ENCODE measurements at regions not wholly inside any gene's neighbourhood (a gene's known extent, or its start where the extent isn't known, plus 50 kb on each side); places are given as distances from the start of the nearest gene placed in this dataset.

DNA sequence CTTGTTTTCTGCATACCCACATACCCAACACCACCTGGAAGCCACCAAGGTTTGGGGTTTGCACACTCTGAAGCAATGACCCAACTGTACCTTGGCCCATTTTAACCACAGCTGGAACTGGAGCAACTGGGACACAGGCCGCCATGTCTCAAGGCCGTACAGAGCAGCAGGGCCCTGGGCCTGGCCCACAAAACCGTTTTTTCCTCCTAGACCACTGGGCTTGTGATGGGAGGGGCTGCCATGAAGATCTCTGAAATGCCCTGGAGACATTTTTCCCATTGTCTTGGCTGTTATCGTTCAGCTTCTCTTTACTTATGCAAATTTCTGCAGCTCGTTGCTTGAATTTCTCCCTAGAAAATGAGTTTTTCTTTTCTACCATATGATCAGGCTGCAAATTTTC, 96.7 kb upstream of the PLEKHA5 start:
- no peak overlapping the region for H2BK5ac ChIP-seq (ENCODE audit: low read length)
- no CpG with 5 or more reads among the region's 5 CpGs for WGBS, 2 donors (ENCODE audit: extremely low coverage in 2 of 2, insufficient read length in 2 of 2, insufficient replicate concordance in 1 of 2)
- H3K14ac ChIP-seq (ENCODE audit: low read length): no peak overlapping the region
- H4K8ac ChIP-seq (ENCODE audit: low read depth, low read length): no peak overlapping the region
- no peak overlapping the region for H3K9ac ChIP-seq (ENCODE audit: low read depth, low read length, poor library complexity)
- no peak overlapping the region for H3K4me2 ChIP-seq (ENCODE audit: insufficient read depth, low read length, poor library complexity, severe bottlenecking)
- H3K4ac ChIP-seq (ENCODE audit: low read length): no peak overlapping the region
- H3K9me3 ChIP-seq (replicated peaks in 1 of 2; ENCODE audit: control insufficient read depth in 2 of 2, insufficient read depth in 1 of 2, low read depth in 1 of 2, low read length in 2 of 2): peaks cover 3 to 25% of the 10 kb centered on the region in 2 donors
- H3K4me3 ChIP-seq (ENCODE audit: low read length in 2 of 2): no peak overlapping the region
- no peak overlapping the region for H2AFZ ChIP-seq (ENCODE audit: low read length)
- peaks cover 0 to 3% of the 10 kb centered on the region in 2 donors for H3K4me1 ChIP-seq (ENCODE audit: control insufficient read depth in 2 of 2, insufficient read depth in 1 of 2, low read depth in 1 of 2, low read length in 2 of 2)
- H4K91ac ChIP-seq (ENCODE audit: low read depth, low read length, poor library complexity): no peak overlapping the region
- H3K23ac ChIP-seq (ENCODE audit: low read depth, low read length, poor library complexity): no peak overlapping the region
- no peaks in the 10 kb centered on the region for H3K79me1 ChIP-seq (ENCODE audit: low read depth, low read length)
- H2BK15ac ChIP-seq (ENCODE audit: low read length): no peak overlapping the region
- H3K27me3 ChIP-seq (ENCODE audit: control insufficient read depth in 3 of 3, insufficient read depth in 3 of 3, low read depth in 1 of 3, low read length in 3 of 3): no peaks in the 10 kb centered on the region
- no peaks in the 10 kb centered on the region for H3K36me3 ChIP-seq (replicated peaks in 1 of 2; ENCODE audit: control insufficient read depth in 2 of 2, insufficient read depth in 2 of 2, low read length in 2 of 2)
- no peak overlapping the region for H2AK5ac ChIP-seq (ENCODE audit: low read depth, low read length)
- H2BK12ac ChIP-seq (ENCODE audit: low read length): no peak overlapping the region
- no peak overlapping the region for H2BK120ac ChIP-seq (ENCODE audit: low read depth, low read length)
- no peak overlapping the region for H3K18ac ChIP-seq (ENCODE audit: low read length)
- no peak for DNase-seq (ENCODE audit: low spot score)
- H3K27ac ChIP-seq (replicated peaks; ENCODE audit: low read length): no peak overlapping the region

GRCh38 chr12:19033244-19033643, 96.3 kb upstream of the PLEKHA5 start:
- H2AFZ ChIP-seq (ENCODE audit: low read length): no peak overlapping the region
- H3K4me2 ChIP-seq (ENCODE audit: insufficient read depth, low read length, poor library complexity, severe bottlenecking): no peak overlapping the region
- H2BK120ac ChIP-seq (ENCODE audit: low read depth, low read length): no peak overlapping the region
- H3K9ac ChIP-seq (ENCODE audit: low read depth, low read length, poor library complexity): no peak overlapping the region
- no CpG with 5 or more reads among the region's 2 CpGs for WGBS, 2 donors (ENCODE audit: extremely low coverage in 2 of 2, insufficient read length in 2 of 2, insufficient replicate concordance in 1 of 2)
- H2BK15ac ChIP-seq (ENCODE audit: low read length): no peak overlapping the region
- no peaks in the 10 kb centered on the region for H3K36me3 ChIP-seq (replicated peaks in 1 of 2; ENCODE audit: control insufficient read depth in 2 of 2, insufficient read depth in 2 of 2, low read length in 2 of 2)
- H4K91ac ChIP-seq (ENCODE audit: low read depth, low read length, poor library complexity): no peak overlapping the region
- H4K8ac ChIP-seq (ENCODE audit: low read depth, low read length): no peak overlapping the region
- H3K23ac ChIP-seq (ENCODE audit: low read depth, low read length, poor library complexity): no peak overlapping the region
- H3K79me1 ChIP-seq (ENCODE audit: low read depth, low read length): no peaks in the 10 kb centered on the region
- no peak overlapping the region for H3K4ac ChIP-seq (ENCODE audit: low read length)
- H3K9me3 ChIP-seq (replicated peaks in 1 of 2; ENCODE audit: control insufficient read depth in 2 of 2, insufficient read depth in 1 of 2, low read depth in 1 of 2, low read length in 2 of 2): peaks cover 3 to 25% of the 10 kb centered on the region in 2 donors
- DNase-seq (ENCODE audit: low spot score): no peak
- H3K27ac ChIP-seq (replicated peaks; ENCODE audit: low read length): no peak overlapping the region
- H3K18ac ChIP-seq (ENCODE audit: low read length): no peak overlapping the region
- H3K14ac ChIP-seq (ENCODE audit: low read length): no peak overlapping the region
- no peak overlapping the region for H2BK12ac ChIP-seq (ENCODE audit: low read length)
- no peak overlapping the region for H2BK5ac ChIP-seq (ENCODE audit: low read length)
- no peaks in the 10 kb centered on the region for H3K27me3 ChIP-seq (ENCODE audit: control insufficient read depth in 3 of 3, insufficient read depth in 3 of 3, low read depth in 1 of 3, low read length in 3 of 3)
- H2AK5ac ChIP-seq (ENCODE audit: low read depth, low read length): no peak overlapping the region
- H3K4me3 ChIP-seq (ENCODE audit: low read length in 2 of 2): no peak overlapping the region
- peaks cover 0 to 3% of the 10 kb centered on the region in 2 donors for H3K4me1 ChIP-seq (ENCODE audit: control insufficient read depth in 2 of 2, insufficient read depth in 1 of 2, low read depth in 1 of 2, low read length in 2 of 2)

DNA sequence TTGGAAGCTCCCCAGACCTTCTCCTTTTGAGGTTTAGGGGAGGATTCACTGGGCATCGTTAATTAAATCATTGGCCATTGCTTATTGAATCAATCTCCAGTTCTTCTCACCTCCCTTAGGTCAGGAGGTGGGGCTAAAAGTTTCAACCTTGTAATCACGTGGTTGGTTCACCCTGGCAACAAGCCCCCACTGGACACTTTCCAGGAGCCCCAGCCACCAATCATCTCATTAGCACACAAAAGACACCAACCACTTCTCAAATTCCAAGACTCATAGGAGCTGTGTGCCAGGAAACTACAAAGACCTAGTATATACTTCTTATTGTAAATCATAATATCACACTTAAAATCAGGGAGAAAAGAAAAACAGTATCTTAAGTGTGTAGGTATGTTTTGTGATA, 94.6 kb upstream of the PLEKHA5 start:
- Histone ChIP-seq H3K23ac (ENCODE audit: low read depth, low read length, poor library complexity) (no peak overlapping the region), H3K27me3 (ENCODE audit: control insufficient read depth in 3 of 3, insufficient read depth in 3 of 3, low read depth in 1 of 3, low read length in 3 of 3) (no peaks in the 10 kb centered on the region), H4K91ac (ENCODE audit: low read depth, low read length, poor library complexity) (no peak overlapping the region), H3K9ac (ENCODE audit: low read depth, low read length, poor library complexity) (no peak overlapping the region), H3K36me3 (replicated peaks in 1 of 2; ENCODE audit: control insufficient read depth in 2 of 2, insufficient read depth in 2 of 2, low read length in 2 of 2) (no peaks in the 10 kb centered on the region), H3K4me1 (ENCODE audit: control insufficient read depth in 2 of 2, insufficient read depth in 1 of 2, low read depth in 1 of 2, low read length in 2 of 2) (peaks cover 1 to 3% of the 10 kb centered on the region in 2 donors), H3K27ac (replicated peaks; ENCODE audit: low read length) (no peak overlapping the region), H3K4ac (ENCODE audit: low read length) (no peak overlapping the region), H2BK5ac (ENCODE audit: low read length) (no peak overlapping the region), H3K18ac (ENCODE audit: low read length) (no peak overlapping the region), H3K14ac (ENCODE audit: low read length) (no peak overlapping the region), H2AFZ (ENCODE audit: low read length) (peak overlapping the region; percentile 7), H3K4me2 (ENCODE audit: insufficient read depth, low read length, poor library complexity, severe bottlenecking) (no peak overlapping the region), H4K8ac (ENCODE audit: low read depth, low read length) (no peak overlapping the region), H3K4me3 (ENCODE audit: low read length in 2 of 2) (no peak overlapping the region), H2BK12ac (ENCODE audit: low read length) (no peak overlapping the region), H2BK15ac (ENCODE audit: low read length) (no peak overlapping the region), H2BK120ac (ENCODE audit: low read depth, low read length) (no peak overlapping the region), H2AK5ac (ENCODE audit: low read depth, low read length) (no peak overlapping the region), H3K79me1 (ENCODE audit: low read depth, low read length) (no peaks in the 10 kb centered on the region), H3K9me3 (replicated peaks in 1 of 2; ENCODE audit: control insufficient read depth in 2 of 2, insufficient read depth in 1 of 2, low read depth in 1 of 2, low read length in 2 of 2) (peaks cover 3 to 25% of the 10 kb centered on the region in 2 donors)
- no peak for DNase-seq (ENCODE audit: low spot score)
- no CpG with 5 or more reads among the region's 2 CpGs for WGBS, 2 donors (ENCODE audit: extremely low coverage in 2 of 2, insufficient read length in 2 of 2, insufficient replicate concordance in 1 of 2)

DNA sequence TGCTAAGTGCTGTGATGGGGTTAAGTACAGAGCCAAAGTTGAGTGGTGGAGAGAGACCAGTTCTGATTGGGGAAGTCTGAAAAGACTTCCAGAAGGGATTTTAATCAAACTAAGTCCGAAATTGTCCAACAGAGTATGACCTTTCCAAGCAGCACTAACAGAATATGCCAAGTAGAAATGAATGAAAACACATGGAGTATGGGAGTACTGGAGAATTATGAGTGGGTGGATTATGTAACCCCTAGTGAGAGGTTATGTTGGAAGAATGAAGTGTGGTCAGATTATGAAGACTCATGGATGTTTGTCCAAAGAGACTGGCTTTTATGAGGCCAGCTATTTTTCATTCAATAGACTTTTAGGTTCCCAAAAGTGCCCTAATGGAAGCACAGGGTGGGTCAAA, 94.0 kb upstream of the PLEKHA5 start:
- no peak overlapping the region for H3K4me3 ChIP-seq (ENCODE audit: low read length in 2 of 2)
- H2AK5ac ChIP-seq (ENCODE audit: low read depth, low read length): no peak overlapping the region
- H2BK12ac ChIP-seq (ENCODE audit: low read length): no peak overlapping the region
- no peak overlapping the region for H4K91ac ChIP-seq (ENCODE audit: low read depth, low read length, poor library complexity)
- no CpG with 5 or more reads among the region's 1 CpG for WGBS, 2 donors (ENCODE audit: extremely low coverage in 2 of 2, insufficient read length in 2 of 2, insufficient replicate concordance in 1 of 2)
- no peak overlapping the region for H3K4ac ChIP-seq (ENCODE audit: low read length)
- H3K4me1 ChIP-seq (ENCODE audit: control insufficient read depth in 2 of 2, insufficient read depth in 1 of 2, low read depth in 1 of 2, low read length in 2 of 2): peaks cover 4% of the 10 kb centered on the region in 2 donors
- H2BK5ac ChIP-seq (ENCODE audit: low read length): no peak overlapping the region
- no peak overlapping the region for H3K4me2 ChIP-seq (ENCODE audit: insufficient read depth, low read length, poor library complexity, severe bottlenecking)
- H3K9ac ChIP-seq (ENCODE audit: low read depth, low read length, poor library complexity): no peak overlapping the region
- no peak overlapping the region for H3K27ac ChIP-seq (replicated peaks; ENCODE audit: low read length)
- no peak overlapping the region for H4K8ac ChIP-seq (ENCODE audit: low read depth, low read length)
- no peak overlapping the region for H2BK15ac ChIP-seq (ENCODE audit: low read length)
- H3K23ac ChIP-seq (ENCODE audit: low read depth, low read length, poor library complexity): no peak overlapping the region
- H3K18ac ChIP-seq (ENCODE audit: low read length): no peak overlapping the region
- no peak overlapping the region for H2BK120ac ChIP-seq (ENCODE audit: low read depth, low read length)
- H3K27me3 ChIP-seq (ENCODE audit: control insufficient read depth in 3 of 3, insufficient read depth in 3 of 3, low read depth in 1 of 3, low read length in 3 of 3): no peaks in the 10 kb centered on the region
- peaks cover 3 to 25% of the 10 kb centered on the region in 2 donors for H3K9me3 ChIP-seq (replicated peaks in 1 of 2; ENCODE audit: control insufficient read depth in 2 of 2, insufficient read depth in 1 of 2, low read depth in 1 of 2, low read length in 2 of 2)
- DNase-seq (ENCODE audit: low spot score): no peak
- no peaks in the 10 kb centered on the region for H3K36me3 ChIP-seq (replicated peaks in 1 of 2; ENCODE audit: control insufficient read depth in 2 of 2, insufficient read depth in 2 of 2, low read length in 2 of 2)
- no peak overlapping the region for H3K14ac ChIP-seq (ENCODE audit: low read length)
- H3K79me1 ChIP-seq (ENCODE audit: low read depth, low read length): no peaks in the 10 kb centered on the region
- H2AFZ ChIP-seq (ENCODE audit: low read length): no peak overlapping the region
